Adipocyte (in vitro differentiated cells): ENCODE measurements at regions not wholly inside any gene's neighbourhood (a gene's known extent, or its start where the extent isn't known, plus 50 kb on each side); places are given as distances from the start of the nearest gene placed in this dataset.

Experiments used
- DNase-seq: peaks from one replicate; pipeline ENCODE4 v3.0.0-alpha.2; 2015; ENCODE audit warnings: low read depth
- H3K27me3 ChIP-seq: replicated peaks from 2 replicates; pipeline ENCODE4 v1.7.0; 2013; ENCODE audit warnings: mild to moderate bottlenecking, low read length, moderate library complexity; ENCODE audit not compliant: control insufficient read depth, insufficient read depth
- H3K36me3 ChIP-seq: 2 replicates; pipeline ENCODE4 v1.7.0; 2013; ENCODE audit warnings: low read length, mild to moderate bottlenecking, moderate library complexity; ENCODE audit not compliant: control insufficient read depth, insufficient read depth, severe bottlenecking
- H3K4me1 ChIP-seq: 2 replicates; pipeline ENCODE4 v1.7.0; 2013; ENCODE audit warnings: mild to moderate bottlenecking, low read length, moderate library complexity; ENCODE audit not compliant: control insufficient read depth, insufficient read depth
- H3K4me3 ChIP-seq: 2 replicates; pipeline ENCODE4 v1.7.0; 2013; ENCODE audit warnings: mild to moderate bottlenecking, low read length, moderate library complexity
- H3K9ac ChIP-seq: 2 replicates; pipeline ENCODE4 v1.7.0; 2013; ENCODE audit warnings: mild to moderate bottlenecking, low read length, moderate library complexity
- H3K9me3 ChIP-seq: 2 replicates; pipeline ENCODE4 v1.7.0; 2013; ENCODE audit warnings: mild to moderate bottlenecking, low read length, moderate library complexity; ENCODE audit not compliant: control insufficient read depth

- Histone ChIP-seq H3K9me3 (peaks cover 8% of the 10 kb centered on the region), H3K9ac (no peak overlapping the region), H3K36me3 (no peaks in the 10 kb centered on the region), H3K4me3 (no peak overlapping the region), H3K27me3 (peaks cover 12% of the 10 kb centered on the region), H3K4me1 (no peaks in the 10 kb centered on the region)
- DNase-seq, result no peak
Measured at GRCh38 chr5:109575506-109575905, 114.2 kb upstream of the MAN2A1 start.

- Histone ChIP-seq H3K4me1 (no peaks in the 10 kb centered on the region), H3K9ac (no peak overlapping the region), H3K27me3 (peaks cover 12% of the 10 kb centered on the region), H3K4me3 (no peak overlapping the region), H3K9me3 (peaks cover 8% of the 10 kb centered on the region), H3K36me3 (no peaks in the 10 kb centered on the region)
- peak; percentile 10 for DNase-seq
Measured at GRCh38 chr5:109574985-109575384, 114.7 kb upstream of the MAN2A1 start.

- no peak for DNase-seq
- no peak overlapping the region for H3K4me3 ChIP-seq
- no peaks in the 10 kb centered on the region for H3K36me3 ChIP-seq
- H3K4me1 ChIP-seq, result no peaks in the 10 kb centered on the region
- no peak overlapping the region for H3K9ac ChIP-seq
- H3K27me3 ChIP-seq, result peaks cover 12% of the 10 kb centered on the region
- peaks cover 8% of the 10 kb centered on the region for H3K9me3 ChIP-seq
Measured at GRCh38 chr5:109573766-109574165, 116.0 kb upstream of the MAN2A1 start.

DNA sequence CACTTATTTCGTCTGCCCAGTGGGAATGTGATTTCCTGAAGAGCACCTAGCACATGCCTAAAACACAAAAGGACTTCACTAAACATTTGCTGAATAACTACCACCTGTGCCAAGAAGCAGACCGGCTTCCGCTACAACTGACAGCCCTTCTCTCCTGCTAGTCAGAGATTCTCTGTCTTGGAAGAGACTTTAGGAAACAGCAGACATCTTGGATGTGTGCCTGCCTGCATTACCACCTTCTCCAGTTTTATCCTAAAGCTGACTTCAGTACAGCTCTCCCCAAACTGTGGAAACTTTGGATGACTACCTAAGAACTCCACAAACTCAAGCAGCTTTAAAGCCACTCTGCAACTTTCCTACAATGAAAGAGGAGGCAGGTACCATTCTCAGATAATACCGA is 116.5 kb upstream of the MAN2A1 start:
- H3K9me3 ChIP-seq, result peaks cover 8% of the 10 kb centered on the region
- H3K4me3 ChIP-seq, result no peak overlapping the region
- no peak overlapping the region for H3K9ac ChIP-seq
- H3K36me3 ChIP-seq, result no peaks in the 10 kb centered on the region
- no peak for DNase-seq
- H3K4me1 ChIP-seq, result no peaks in the 10 kb centered on the region
- peaks cover 12% of the 10 kb centered on the region for H3K27me3 ChIP-seq

DNA sequence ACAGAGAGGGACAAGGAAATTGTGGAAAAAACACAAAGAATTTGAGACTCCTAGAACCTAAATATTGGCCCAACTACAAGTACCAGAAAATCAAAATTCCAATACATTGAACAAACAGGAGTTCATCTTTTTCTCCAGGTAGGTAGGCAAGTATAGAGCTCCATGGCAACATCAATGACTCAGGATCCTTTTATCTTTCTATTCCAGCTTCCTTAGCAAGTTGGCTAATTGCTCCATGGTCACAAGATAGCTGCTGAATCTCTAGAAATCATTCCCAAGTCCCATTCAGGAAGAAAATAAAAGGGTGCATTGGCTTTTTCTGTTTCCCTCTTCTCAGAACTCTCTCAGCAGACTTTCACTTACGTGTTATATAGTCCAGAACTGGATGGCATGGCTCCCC is 117.9 kb upstream of the MAN2A1 start:
- Histone ChIP-seq H3K4me3 (no peak overlapping the region), H3K4me1 (peaks cover 5% of the 10 kb centered on the region), H3K27me3 (peaks cover 12% of the 10 kb centered on the region)

GRCh38 chr5:109570362-109570874 is 119.3 kb upstream of the MAN2A1 start:
- no peak for DNase-seq
- Histone ChIP-seq H3K9me3 (peaks cover under 1% of the 10 kb centered on the region), H3K4me3 (no peak overlapping the region), H3K9ac (no peak overlapping the region), H3K27me3 (peaks cover 12% of the 10 kb centered on the region), H3K4me1 (peaks cover 5% of the 10 kb centered on the region), H3K36me3 (no peaks in the 10 kb centered on the region)

More for the DNA sequence above, 117.9 kb upstream of the MAN2A1 start:
- no peak for DNase-seq
- no peak overlapping the region for H3K9ac ChIP-seq
- peaks cover 6% of the 10 kb centered on the region for H3K9me3 ChIP-seq
- H3K36me3 ChIP-seq, result no peaks in the 10 kb centered on the region

GRCh38 chr5:109567374-109568044 is 122.2 kb upstream of the MAN2A1 start:
- no peak overlapping the region for H3K4me3 ChIP-seq
- H3K27me3 ChIP-seq, result peaks cover 12% of the 10 kb centered on the region
- H3K4me1 ChIP-seq, result peaks cover 5% of the 10 kb centered on the region
- peak; percentile 68 for DNase-seq
- H3K9ac ChIP-seq, result no peak overlapping the region
- no peaks in the 10 kb centered on the region for H3K9me3 ChIP-seq
- no peaks in the 10 kb centered on the region for H3K36me3 ChIP-seq

GRCh38 chr5:109566361-109566760 is 123.4 kb upstream of the MAN2A1 start:
- H3K4me3 ChIP-seq, result no peak overlapping the region
- H3K9ac ChIP-seq, result no peak overlapping the region
- DNase-seq, result no peak
- H3K27me3 ChIP-seq, result peaks cover 4% of the 10 kb centered on the region
- H3K9me3 ChIP-seq, result no peaks in the 10 kb centered on the region
- peaks cover 5% of the 10 kb centered on the region for H3K4me1 ChIP-seq
- no peaks in the 10 kb centered on the region for H3K36me3 ChIP-seq

- no peak overlapping the region for H3K4me3 ChIP-seq
- peaks cover 12% of the 10 kb centered on the region for H3K4me1 ChIP-seq
- no peak overlapping the region for H3K9ac ChIP-seq
- H3K27me3 ChIP-seq, result no peaks in the 10 kb centered on the region
- no peak for DNase-seq
- no peaks in the 10 kb centered on the region for H3K36me3 ChIP-seq
- H3K9me3 ChIP-seq, result no peaks in the 10 kb centered on the region
Measured at GRCh38 chr5:109563739-109564138, 126.0 kb upstream of the MAN2A1 start.

GRCh38 chr5:109563189-109563588 is 126.5 kb upstream of the MAN2A1 start:
- no peak for DNase-seq
- H3K27me3 ChIP-seq, result no peaks in the 10 kb centered on the region
- H3K4me3 ChIP-seq, result no peak overlapping the region
- H3K36me3 ChIP-seq, result no peaks in the 10 kb centered on the region
- H3K4me1 ChIP-seq, result peaks cover 14% of the 10 kb centered on the region
- no peak overlapping the region for H3K9ac ChIP-seq
- H3K9me3 ChIP-seq, result no peaks in the 10 kb centered on the region

DNA sequence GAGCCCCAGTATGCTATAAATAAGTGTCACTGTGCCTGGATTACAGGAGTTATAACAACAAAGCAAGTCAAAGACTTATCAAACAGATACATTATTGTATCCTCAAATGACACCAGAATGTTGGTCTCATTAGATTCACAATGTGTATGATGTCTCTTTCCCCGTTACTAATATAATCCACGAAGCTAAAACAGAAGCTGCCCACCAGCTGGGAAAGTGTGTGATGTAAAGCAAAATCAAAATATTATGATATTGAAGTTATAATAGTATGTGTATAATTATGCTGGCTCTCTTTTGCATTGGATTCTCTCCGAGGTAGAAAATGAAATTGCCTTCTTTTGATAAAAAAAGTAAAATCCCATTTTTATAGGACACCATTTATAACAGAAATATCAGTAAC is 127.3 kb upstream of the MAN2A1 start:
- no peak for DNase-seq
- no peak overlapping the region for H3K4me3 ChIP-seq
- H3K27me3 ChIP-seq, result no peaks in the 10 kb centered on the region
- no peaks in the 10 kb centered on the region for H3K36me3 ChIP-seq
- H3K9me3 ChIP-seq, result no peaks in the 10 kb centered on the region
- H3K9ac ChIP-seq, result no peak overlapping the region
- peaks cover 9% of the 10 kb centered on the region for H3K4me1 ChIP-seq

DNA sequence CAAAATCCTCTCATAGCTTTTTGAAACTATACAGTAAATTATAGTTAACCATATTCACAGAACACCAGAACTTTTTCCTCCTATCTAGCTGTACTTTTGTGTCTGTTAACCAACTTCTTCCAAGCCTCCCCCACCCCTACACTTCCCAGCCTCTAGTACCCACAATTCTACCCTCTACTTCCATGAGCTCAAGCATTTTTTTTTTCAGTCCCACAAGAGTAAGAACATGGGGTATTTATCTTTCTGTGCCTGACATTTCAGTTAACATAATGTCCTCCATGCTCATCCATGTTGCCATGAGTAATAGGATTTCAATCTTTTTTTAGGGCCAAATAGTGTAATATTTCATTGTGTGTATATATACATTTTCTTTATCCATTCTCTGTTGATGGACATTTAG is 128.3 kb upstream of the MAN2A1 start:
- Histone ChIP-seq H3K9me3 (no peaks in the 10 kb centered on the region), H3K4me3 (no peak overlapping the region), H3K27me3 (no peaks in the 10 kb centered on the region), H3K36me3 (no peaks in the 10 kb centered on the region), H3K9ac (no peak overlapping the region), H3K4me1 (peaks cover 9% of the 10 kb centered on the region)
- no peak for DNase-seq
